Suprapubic skin (tissue), 4 donors: ENCODE measurements at regions not wholly inside any gene's neighbourhood (a gene's known extent, or its start where the extent isn't known, plus 50 kb on each side); places are given as distances from the start of the nearest gene placed in this dataset.

Source experiments
- EP300 ChIP-seq: sonication (generic); formaldehyde crosslinking; IDR thresholded peaks from one replicate; pipeline ENCODE4 v1.6.1; 2017; ENCODE audit warnings: antibody characterized with exemption
- POLR2A ChIP-seq, 2 donors: fragments of 450-650 bp; IDR thresholded peaks; one replicate each; pipeline ENCODE4 v1.6.1; 2017; ENCODE audit warnings: antibody characterized with exemption in 2 of 2, mild to moderate bottlenecking in 2 of 2, moderate library complexity in 2 of 2
- POLR2AphosphoS5 ChIP-seq, 3 donors: sonication (generic); formaldehyde crosslinking; IDR thresholded peaks; one replicate each; pipeline ENCODE4 v1.6.1; 2017; ENCODE audit warnings: antibody characterized with exemption in 3 of 3
- TF ChIP-seq, protein P1 (sequence below), 2 donors: fragments of 200-600 bp in 1 of 2; fragments of 450-650 bp in 1 of 2; sonication (generic) in 1 of 2; IDR thresholded peaks; one replicate each; pipeline ENCODE4 v1.5.1; 2016 to 2019; ENCODE audit warnings: antibody characterized with exemption in 2 of 2, mild to moderate bottlenecking in 1 of 2, moderate library complexity in 1 of 2

DNA sequence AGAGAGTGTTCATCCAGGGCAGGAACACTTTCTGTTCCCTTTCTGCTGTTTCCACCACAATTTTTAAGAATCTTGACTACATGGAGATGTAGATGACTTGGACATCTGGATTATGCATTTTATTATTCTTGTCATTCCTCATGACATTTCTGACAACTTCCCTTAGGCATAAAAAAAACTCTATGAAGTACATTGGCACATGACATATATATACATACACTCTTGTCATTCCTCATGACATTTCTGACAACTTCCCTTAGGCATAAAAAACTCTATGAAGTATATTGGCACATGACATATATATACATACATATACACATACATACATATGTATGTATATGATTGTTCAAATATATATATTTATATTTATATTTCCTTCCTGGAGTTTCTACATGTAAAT is 531.5 kb downstream of the COL12A1 start:
- TF ChIP-seq, protein P1, sequence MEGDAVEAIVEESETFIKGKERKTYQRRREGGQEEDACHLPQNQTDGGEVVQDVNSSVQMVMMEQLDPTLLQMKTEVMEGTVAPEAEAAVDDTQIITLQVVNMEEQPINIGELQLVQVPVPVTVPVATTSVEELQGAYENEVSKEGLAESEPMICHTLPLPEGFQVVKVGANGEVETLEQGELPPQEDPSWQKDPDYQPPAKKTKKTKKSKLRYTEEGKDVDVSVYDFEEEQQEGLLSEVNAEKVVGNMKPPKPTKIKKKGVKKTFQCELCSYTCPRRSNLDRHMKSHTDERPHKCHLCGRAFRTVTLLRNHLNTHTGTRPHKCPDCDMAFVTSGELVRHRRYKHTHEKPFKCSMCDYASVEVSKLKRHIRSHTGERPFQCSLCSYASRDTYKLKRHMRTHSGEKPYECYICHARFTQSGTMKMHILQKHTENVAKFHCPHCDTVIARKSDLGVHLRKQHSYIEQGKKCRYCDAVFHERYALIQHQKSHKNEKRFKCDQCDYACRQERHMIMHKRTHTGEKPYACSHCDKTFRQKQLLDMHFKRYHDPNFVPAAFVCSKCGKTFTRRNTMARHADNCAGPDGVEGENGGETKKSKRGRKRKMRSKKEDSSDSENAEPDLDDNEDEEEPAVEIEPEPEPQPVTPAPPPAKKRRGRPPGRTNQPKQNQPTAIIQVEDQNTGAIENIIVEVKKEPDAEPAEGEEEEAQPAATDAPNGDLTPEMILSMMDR (IDR thresholded peaks at IDR 0.05) = no peak
- TF ChIP-seq POLR2A (IDR thresholded peaks at IDR 0.05) = no peak
- TF ChIP-seq POLR2AphosphoS5 (IDR thresholded peaks at IDR 0.05) = no peak
- TF ChIP-seq EP300 = no peak
